CD4-positive, alpha-beta T cell treated with Interferon alpha-2 for 1 hour (primary cell): ENCODE measurements at regions not wholly inside any gene's neighbourhood (a gene's known extent, or its start where the extent isn't known, plus 50 kb on each side); places are given as distances from the start of the nearest gene placed in this dataset.
"Not testable (repeated sequence)": the region's sequence is repeated elsewhere in the genome, so short reads cannot be mapped to it uniquely, and the experiment has no call there.

ENCODE experiments used
- DNase-seq, 2 donors: peaks; one replicate each; pipeline ENCODE4 v3.0.0-alpha.2; 2020 to 2022

DNA sequence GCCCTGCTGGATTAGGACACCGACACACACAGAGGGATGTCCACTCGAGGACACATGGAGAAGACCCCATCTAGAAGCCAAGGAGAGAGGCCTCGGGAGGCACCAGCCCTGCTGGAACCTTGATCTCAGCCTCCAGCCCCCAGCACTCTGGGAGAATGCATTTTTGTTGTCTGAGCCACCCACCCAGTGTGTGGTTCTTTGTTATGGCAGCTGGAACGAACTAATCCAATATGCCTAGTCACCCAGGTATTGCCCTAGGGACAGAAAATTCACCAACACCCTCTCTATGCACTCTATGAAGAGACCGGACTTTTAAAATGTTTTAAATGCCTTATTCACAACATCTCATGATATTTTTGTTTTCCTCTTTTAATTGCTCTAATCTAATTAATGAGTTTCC lies 117.4 kb downstream of the CRYAA start:
- DNase-seq: no peak

DNA sequence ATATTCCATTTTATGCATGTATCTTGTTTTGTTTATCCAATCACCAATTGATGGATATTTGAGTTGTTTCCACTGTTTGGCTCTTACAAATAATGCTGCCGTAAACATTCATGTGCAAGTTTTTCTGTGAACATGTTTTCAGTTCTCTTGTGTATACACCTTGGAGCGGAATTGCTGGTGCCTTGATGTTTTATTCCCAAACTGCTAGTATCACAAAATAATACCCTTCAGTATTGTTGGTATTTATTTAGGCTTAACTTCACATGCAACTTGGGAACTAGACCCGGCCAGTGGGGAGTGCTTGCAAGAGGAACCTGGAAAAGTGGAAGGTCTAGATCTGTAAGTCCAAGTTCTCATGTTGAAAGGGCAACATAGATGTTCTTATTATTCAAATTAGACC lies 115.9 kb downstream of the CRYAA start:
- DNase-seq: no peak

GRCh38 chr21:43284238-43284637 lies 115.4 kb downstream of the CRYAA start:
- no peak for DNase-seq

DNA sequence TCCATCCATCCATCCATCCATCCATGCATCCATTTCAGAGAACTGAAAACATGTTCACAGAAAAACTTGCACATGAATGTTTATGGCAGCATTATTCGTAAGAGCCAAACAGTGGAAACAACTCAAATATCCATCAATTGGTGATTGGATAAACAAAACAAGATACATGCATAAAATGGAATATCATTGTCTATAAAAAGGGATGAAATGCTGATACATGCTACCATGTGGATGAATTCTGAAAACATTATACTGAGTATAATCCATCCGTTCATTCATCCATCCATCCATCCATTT lies 115.1 kb downstream of the CRYAA start:
- DNase-seq: not testable (repeated sequence)

DNA sequence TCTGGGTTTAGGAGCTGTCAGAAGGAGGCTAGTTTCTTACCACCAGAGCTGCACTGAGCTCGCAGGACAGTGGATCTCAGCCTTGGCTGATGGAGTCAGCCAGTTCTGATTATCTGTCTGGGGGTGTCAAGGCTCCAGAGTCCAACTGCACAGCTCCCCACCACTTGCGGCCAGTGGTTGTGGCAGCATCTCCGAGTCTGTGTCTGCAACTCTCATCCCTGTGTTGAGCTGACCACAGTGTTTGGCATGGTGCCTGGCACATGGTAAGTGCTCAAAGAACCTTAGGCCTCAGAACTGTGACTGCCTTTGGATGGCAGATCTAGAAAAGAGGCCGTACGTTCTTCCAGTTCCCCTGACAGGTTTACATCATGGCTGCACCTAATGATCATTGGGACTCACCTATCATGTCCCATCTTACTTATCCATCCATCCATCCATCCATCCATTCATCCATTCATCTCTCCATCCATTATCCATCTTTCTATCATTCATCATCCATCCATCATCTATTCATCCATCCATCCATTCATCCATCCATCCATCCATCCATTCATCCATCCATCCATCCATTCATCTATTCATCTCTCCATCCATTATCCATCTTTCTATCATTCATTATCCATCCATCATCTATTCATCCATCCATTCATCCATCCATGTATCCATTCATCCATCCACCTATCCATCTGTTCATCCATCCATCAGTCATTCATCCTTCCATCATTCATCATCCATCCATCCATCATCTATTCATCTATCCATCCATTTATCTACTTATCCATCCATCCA lies 114.5 kb downstream of the CRYAA start:
- no peak for DNase-seq

- no peak for DNase-seq
Observed at GRCh38 chr21:43282358-43283120, 113.7 kb downstream of the CRYAA start.

- no peak for DNase-seq
Observed at GRCh38 chr21:43281661-43282357, 113.0 kb downstream of the CRYAA start.

DNA sequence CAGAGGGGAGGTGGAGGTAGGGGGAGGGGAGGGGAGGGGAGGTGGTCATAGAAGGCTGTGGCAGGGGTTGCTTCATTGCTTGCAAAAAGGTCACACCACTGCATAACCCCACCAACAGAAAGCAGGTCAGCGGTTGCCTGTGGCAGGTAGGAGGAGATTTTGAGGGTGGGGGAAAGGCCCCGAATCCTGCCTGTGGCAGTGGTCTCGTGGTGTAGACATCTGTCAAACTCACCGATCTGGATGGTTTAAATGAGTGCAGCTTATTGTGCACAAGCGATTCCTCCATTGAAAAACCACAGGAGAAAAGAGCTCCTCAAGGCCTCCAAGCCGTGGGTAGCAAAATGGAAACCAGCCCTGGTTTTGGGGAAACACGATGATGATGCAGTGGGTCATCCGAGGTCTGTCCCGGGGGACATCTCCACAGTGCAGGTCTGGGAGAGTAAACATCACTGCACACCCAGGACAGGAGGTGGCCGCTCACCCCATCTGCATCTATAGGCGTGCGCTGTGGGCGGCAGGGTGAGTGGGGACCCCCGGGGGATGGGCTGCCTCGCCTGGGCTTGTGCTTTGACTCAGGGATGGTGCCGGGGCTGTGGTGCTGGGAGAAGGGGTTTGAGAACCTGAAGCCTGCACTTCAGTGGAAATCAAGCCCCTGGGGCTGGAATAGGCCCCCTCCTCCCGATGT lies 112.3 kb downstream of the CRYAA start:
- no peak for DNase-seq

GRCh38 chr21:43279578-43279894 lies 110.7 kb downstream of the CRYAA start:
- no peak for DNase-seq

DNA sequence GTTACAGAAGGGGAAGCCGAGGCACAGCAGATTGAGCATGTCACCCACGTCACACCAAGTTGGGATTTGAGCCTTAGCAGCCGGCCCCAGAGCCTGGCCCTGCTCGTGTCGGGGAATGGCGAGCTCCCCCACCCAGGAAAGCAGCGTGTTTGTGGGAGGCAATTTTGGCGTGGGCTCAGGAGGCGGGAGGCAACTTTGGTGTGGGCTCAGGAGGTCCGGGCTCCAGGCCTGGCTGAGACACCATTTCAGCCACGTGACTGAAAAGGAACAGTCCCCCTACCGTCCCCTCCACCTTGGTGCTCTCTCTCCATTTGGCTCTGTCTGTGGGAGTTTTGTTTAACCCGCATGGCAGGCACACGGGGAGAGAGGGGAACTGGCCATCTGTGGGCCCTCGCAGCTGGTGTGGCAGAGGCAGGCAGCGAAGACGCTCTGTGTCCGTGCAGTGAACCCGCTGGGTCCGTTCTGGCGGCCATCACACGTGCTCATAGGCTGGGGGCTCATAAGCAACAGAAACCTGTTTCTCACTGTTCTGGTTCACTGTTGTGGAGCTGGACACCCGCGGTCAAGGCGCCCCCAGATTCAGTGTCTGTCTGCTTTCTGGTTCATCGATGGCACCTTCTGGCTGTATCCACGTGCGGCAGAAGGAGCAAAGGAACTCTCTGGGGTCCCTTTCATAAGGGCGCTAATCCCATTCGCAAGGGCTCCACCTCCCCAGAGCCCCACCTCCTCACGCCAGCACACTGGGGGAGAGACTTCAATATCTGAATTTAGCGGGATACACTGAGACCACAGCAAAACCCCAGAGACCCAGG lies 110.2 kb downstream of the CRYAA start:
- DNase-seq: no peak

DNA sequence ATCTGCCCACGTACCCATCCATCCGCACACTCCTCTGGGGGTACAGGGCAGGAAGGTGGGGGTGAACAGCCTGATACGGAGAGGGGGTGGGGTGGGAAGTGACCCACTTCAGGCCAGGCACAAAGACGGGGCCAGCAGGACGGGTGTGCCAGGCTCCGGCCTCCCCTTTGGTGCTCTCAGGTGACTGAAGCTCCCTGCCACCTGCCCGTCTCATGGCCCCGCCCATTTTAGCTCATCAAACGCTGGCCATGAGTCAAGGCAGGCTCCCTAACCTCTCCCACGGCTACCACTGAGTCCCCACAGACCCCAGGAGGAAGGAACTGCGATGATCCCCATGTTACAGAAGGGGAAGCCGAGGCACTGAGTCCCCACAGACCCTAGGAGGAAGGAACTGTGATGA lies 109.6 kb downstream of the CRYAA start:
- no peak for DNase-seq

- no peak for DNase-seq
Observed at GRCh38 chr21:43277481-43278351, 108.9 kb downstream of the CRYAA start.

- DNase-seq: no peak
Observed at GRCh38 chr21:43276811-43277210, 108.0 kb downstream of the CRYAA start.

GRCh38 chr21:43275421-43276211 lies 106.8 kb downstream of the CRYAA start:
- peak; percentile 11 to 18 for DNase-seq

GRCh38 chr21:43274946-43275310 lies 106.1 kb downstream of the CRYAA start:
- DNase-seq: no peak

DNA sequence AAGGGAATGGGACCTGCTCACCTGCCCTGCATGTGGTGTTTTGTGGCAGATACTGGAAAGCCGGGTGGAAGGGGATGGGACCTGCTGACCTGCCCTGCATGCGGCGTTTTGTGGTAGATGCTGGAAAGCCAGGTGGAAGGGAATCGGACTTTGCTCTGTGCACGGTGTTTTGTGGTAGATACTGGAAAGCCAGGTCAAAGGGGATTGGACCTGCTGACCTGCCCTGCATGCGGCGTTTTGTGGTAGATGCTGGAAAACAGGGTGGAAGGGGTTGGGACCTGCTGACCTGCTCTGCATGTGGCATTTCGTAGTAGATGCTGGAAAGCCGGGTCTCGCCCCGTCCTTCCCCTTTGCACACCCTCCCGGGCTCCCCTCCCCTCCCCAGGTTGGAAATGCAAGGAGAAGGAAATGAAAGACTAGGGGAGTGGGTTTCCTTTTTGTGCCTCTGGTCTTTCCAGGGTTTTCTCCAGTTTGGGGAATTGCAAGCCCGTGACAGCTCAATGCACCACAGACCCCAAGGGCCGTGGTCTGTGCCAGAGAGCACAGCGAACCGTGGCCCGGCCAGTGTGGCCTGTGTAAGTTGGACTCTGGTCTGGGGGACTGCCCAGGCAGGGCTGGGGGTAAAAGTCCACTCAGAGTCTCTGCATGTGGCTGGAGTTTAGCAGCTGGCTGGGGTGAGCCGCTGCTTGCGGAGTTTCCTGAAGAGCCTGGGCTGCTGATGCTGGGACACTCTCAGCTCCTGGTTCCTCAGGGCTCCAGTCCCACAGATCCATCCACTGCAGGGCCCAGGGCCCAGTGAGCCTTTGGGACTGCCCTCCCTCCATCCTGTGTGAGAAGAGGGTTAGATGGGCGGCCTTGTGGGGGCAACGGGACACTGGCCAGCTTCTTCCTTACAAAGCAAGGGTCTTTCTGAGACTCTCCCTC lies 105.5 kb downstream of the CRYAA start:
- DNase-seq: no peak

- DNase-seq: no peak
Observed at GRCh38 chr21:43273708-43274021, 104.9 kb downstream of the CRYAA start.

DNA sequence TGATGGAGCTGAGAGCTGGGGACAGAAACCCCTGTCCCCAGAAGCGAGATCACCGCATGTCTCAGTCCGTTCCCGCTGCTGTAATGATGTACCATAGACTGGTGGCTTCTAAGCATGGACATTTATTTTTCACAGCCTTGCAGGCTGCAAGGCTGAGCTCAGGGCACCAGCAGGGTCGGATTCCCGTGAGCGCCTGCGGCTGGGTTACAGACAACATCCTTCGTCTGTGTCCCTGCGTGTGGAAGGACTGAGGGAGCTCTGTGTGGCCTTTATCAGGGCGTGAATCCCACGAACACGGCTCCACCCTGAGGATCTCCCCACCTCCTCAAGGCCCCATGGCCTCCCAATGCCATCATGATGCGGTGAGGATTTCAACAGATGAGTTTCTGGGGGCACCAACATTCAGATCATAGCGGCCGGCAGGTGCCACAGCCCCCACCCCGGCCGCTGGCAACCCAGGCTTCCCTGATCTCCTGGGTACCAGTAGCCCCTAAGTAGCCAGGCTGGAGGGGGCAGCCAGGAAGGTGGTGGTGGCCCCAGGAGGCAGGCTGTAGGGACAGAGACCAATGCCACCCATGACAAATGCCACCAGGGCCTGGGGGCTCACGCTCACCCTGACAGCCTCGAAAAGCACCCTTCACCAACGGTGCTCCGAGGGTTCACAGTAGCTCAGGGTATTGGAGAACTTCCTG lies 104.4 kb downstream of the CRYAA start:
- no peak for DNase-seq

- no peak for DNase-seq
Observed at GRCh38 chr21:43272591-43272990, 103.8 kb downstream of the CRYAA start.
